Peyer's patch (tissue), 4 donors: ENCODE measurements at regions not wholly inside any gene's neighbourhood (a gene's known extent, or its start where the extent isn't known, plus 50 kb on each side); places are given as distances from the start of the nearest gene placed in this dataset.

ENCODE experiments used
- DNase-seq, 3 donors: peaks; one replicate each; pipeline ENCODE4 v3.0.0-alpha.2; 2017 to 2019
- H3K27ac ChIP-seq, 4 donors: fragments of 200-600 bp; sonication (generic); one replicate each; pipeline ENCODE4 v1.5.1; 2016 to 2019
- H3K27me3 ChIP-seq, 2 donors: fragments of 200-600 bp; sonication (generic); one replicate each; pipeline ENCODE4 v1.5.1; 2019
- H3K36me3 ChIP-seq, 3 donors: fragments of 200-600 bp; sonication (generic); one replicate each; pipeline ENCODE4 v1.5.1; 2016 to 2019
- H3K4me1 ChIP-seq, 4 donors: fragments of 200-600 bp; sonication (generic); one replicate each; pipeline ENCODE4 v1.5.1; 2016 to 2019
- H3K4me3 ChIP-seq, 4 donors: fragments of 200-600 bp; sonication (generic); 1 replicate in 3 of 4; 2 replicates in 1 of 4; pipeline ENCODE4 v1.5.1; 2016 to 2019; ENCODE audit warnings: mild to moderate bottlenecking in 1 of 4
- H3K9me3 ChIP-seq, 4 donors: fragments of 200-600 bp; sonication (generic); one replicate each; pipeline ENCODE4 v1.5.1; 2016 to 2019; ENCODE audit warnings: mild to moderate bottlenecking in 1 of 4
- CTCF ChIP-seq, 6 experiments: fragments of 450-650 bp in 4 of 6; fragments of 200-600 bp in 2 of 6; sonication (generic) in 1 of 6; IDR thresholded peaks; one replicate each; pipeline ENCODE4 v1.5.1; 2017 to 2019; ENCODE audit warnings: antibody characterized with exemption in 6 of 6, mild to moderate bottlenecking in 3 of 6, moderate library complexity in 1 of 6
- POLR2A ChIP-seq, 2 donors: fragments of 450-650 bp; IDR thresholded peaks; one replicate each; pipeline ENCODE4 v1.5.1; 2017; ENCODE audit warnings: antibody characterized with exemption in 2 of 2, mild to moderate bottlenecking in 2 of 2, moderate library complexity in 2 of 2

- no peak overlapping the region for H3K4me3 ChIP-seq
- H3K27me3 ChIP-seq = no peaks in the 10 kb centered on the region
- H3K36me3 ChIP-seq = no peaks in the 10 kb centered on the region
- H3K27ac ChIP-seq = no peak overlapping the region
- no peak for TF ChIP-seq CTCF (IDR thresholded peaks at IDR 0.05)
- TF ChIP-seq POLR2A (IDR thresholded peaks at IDR 0.05) = no peak
- H3K4me1 ChIP-seq = no peaks in the 10 kb centered on the region
- no peak for DNase-seq
- no peaks in the 10 kb centered on the region for H3K9me3 ChIP-seq
Measured at GRCh38 chr5:112084149-112084548, 327.2 kb upstream of the NREP start.

DNA sequence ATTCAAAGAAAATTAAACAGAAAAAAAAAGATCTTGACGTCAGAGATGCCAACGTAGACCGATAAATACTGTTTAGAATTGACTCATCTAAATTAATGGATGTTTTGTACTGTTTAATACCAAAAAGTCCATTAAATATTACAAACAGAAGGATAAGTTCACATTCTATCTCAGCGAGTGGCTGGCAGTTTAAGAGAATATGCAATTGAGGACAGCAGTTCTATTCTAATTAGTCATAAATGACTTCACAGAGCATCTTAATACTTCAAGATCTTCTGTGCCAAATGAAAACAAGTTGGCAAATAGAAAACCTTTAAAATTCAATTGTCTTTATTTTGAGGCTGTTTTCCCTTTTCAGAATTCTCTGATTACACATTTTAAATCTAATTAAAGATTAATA, 326.6 kb upstream of the NREP start:
- H3K4me3 ChIP-seq = no peak overlapping the region
- H3K27ac ChIP-seq = no peak overlapping the region
- TF ChIP-seq CTCF (IDR thresholded peaks at IDR 0.05) = no peak
- no peak for TF ChIP-seq POLR2A (IDR thresholded peaks at IDR 0.05)
- H3K36me3 ChIP-seq = no peaks in the 10 kb centered on the region
- H3K9me3 ChIP-seq = no peaks in the 10 kb centered on the region
- H3K27me3 ChIP-seq = no peaks in the 10 kb centered on the region
- no peaks in the 10 kb centered on the region for H3K4me1 ChIP-seq
- no peak for DNase-seq

DNA sequence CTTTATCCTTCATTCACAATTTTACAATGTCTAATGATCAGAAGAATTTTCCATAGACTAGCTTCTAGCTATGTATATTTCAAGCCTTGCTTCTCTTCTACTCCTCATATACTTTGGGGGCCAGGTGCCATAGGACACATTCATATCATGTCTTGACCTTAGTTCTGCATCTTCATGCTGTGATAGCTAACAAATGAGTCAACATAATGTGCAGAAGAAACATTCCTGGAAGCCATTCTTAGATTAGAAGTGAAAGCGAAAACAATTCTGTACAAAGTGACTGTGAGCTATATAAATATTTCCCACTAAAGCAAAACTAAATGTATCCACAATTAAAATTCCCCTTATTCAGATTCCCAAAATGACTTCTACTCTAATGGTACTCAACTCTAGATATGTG, 320.2 kb upstream of the NREP start:
- DNase-seq = no peak
- Histone ChIP-seq H3K27me3 (no peaks in the 10 kb centered on the region), H3K4me1 (no peaks in the 10 kb centered on the region), H3K27ac (no peak overlapping the region), H3K9me3 (no peaks in the 10 kb centered on the region), H3K36me3 (no peaks in the 10 kb centered on the region), H3K4me3 (no peak overlapping the region)
- no peak for TF ChIP-seq CTCF (IDR thresholded peaks at IDR 0.05)
- TF ChIP-seq POLR2A (IDR thresholded peaks at IDR 0.05) = no peak

GRCh38 chr5:112070022-112070421, 313.0 kb upstream of the NREP start:
- Histone ChIP-seq H3K9me3 (no peaks in the 10 kb centered on the region), H3K36me3 (no peaks in the 10 kb centered on the region), H3K27me3 (no peaks in the 10 kb centered on the region), H3K4me1 (no peaks in the 10 kb centered on the region), H3K4me3 (no peak overlapping the region), H3K27ac (no peak overlapping the region)
- no peak for TF ChIP-seq POLR2A (IDR thresholded peaks at IDR 0.05)
- no peak for TF ChIP-seq CTCF (IDR thresholded peaks at IDR 0.05)
- no peak for DNase-seq

- Histone ChIP-seq H3K27me3 (no peaks in the 10 kb centered on the region), H3K9me3 (no peaks in the 10 kb centered on the region), H3K27ac (no peak overlapping the region), H3K36me3 (no peaks in the 10 kb centered on the region), H3K4me3 (no peak overlapping the region), H3K4me1 (no peaks in the 10 kb centered on the region)
- TF ChIP-seq POLR2A (IDR thresholded peaks at IDR 0.05) (no peak), CTCF (IDR thresholded peaks at IDR 0.05) (no peak)
- DNase-seq = no peak
Measured at GRCh38 chr5:112069329-112069728, 312.3 kb upstream of the NREP start.

GRCh38 chr5:112068593-112068992, 311.6 kb upstream of the NREP start:
- H3K27ac ChIP-seq = no peak overlapping the region
- no peak overlapping the region for H3K4me3 ChIP-seq
- no peaks in the 10 kb centered on the region for H3K4me1 ChIP-seq
- no peaks in the 10 kb centered on the region for H3K27me3 ChIP-seq
- no peaks in the 10 kb centered on the region for H3K9me3 ChIP-seq
- no peaks in the 10 kb centered on the region for H3K36me3 ChIP-seq
- TF ChIP-seq POLR2A (IDR thresholded peaks at IDR 0.05) (no peak), CTCF (IDR thresholded peaks at IDR 0.05) (no peak)
- no peak for DNase-seq
